ENCODE measurements at regions not wholly inside any gene's neighbourhood (a gene's known extent, or its start where the extent isn't known, plus 50 kb on each side); places are given as distances from the start of the nearest gene placed in this dataset.

DNA sequence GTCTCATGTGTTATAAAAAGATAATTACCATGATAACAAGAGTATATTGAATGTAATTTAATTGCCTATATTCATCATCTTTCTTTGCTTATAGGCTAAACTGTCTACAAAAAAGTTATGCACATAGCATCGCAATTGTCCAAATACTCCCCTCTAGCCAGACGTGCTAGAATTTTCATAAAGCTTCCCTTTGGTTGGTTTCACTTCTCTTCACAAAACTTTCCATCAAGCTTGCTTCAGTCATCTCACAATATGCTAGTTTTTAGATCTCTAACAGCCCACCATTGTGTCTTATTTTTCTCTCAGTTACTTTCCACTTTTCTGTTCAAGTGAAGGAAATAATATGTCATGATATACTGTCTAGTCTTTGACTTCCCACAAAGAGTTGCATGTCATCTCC is 448.3 kb upstream of the SPANXN1 start (continued):
- TF ChIP-seq, protein P1, sequence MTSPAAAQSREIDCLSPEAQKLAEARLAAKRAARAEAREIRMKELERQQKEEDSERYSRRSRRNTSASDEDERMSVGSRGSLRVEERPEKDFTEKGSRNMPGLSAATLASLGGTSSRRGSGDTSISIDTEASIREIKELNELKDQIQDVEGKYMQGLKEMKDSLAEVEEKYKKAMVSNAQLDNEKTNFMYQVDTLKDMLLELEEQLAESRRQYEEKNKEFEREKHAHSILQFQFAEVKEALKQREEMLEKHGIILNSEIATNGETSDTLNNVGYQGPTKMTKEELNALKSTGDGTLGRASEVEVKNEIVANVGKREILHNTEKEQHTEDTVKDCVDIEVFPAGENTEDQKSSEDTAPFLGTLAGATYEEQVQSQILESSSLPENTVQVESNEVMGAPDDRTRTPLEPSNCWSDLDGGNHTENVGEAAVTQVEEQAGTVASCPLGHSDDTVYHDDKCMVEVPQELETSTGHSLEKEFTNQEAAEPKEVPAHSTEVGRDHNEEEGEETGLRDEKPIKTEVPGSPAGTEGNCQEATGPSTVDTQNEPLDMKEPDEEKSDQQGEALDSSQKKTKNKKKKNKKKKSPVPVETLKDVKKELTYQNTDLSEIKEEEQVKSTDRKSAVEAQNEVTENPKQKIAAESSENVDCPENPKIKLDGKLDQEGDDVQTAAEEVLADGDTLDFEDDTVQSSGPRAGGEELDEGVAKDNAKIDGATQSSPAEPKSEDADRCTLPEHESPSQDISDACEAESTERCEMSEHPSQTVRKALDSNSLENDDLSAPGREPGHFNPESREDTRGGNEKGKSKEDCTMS (CRISPR knock-in tag; conservative IDR thresholded peaks at IDR 0.05): no peak
- no peak for TF ChIP-seq HOXA5 (CRISPR knock-in tag; IDR thresholded peaks at IDR 0.05)
- TF ChIP-seq, protein P2, sequence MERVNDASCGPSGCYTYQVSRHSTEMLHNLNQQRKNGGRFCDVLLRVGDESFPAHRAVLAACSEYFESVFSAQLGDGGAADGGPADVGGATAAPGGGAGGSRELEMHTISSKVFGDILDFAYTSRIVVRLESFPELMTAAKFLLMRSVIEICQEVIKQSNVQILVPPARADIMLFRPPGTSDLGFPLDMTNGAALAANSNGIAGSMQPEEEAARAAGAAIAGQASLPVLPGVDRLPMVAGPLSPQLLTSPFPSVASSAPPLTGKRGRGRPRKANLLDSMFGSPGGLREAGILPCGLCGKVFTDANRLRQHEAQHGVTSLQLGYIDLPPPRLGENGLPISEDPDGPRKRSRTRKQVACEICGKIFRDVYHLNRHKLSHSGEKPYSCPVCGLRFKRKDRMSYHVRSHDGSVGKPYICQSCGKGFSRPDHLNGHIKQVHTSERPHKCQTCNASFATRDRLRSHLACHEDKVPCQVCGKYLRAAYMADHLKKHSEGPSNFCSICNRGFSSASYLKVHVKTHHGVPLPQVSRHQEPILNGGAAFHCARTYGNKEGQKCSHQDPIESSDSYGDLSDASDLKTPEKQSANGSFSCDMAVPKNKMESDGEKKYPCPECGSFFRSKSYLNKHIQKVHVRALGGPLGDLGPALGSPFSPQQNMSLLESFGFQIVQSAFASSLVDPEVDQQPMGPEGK (CRISPR knock-in tag; IDR thresholded peaks at IDR 0.05): no peak
- TF ChIP-seq, protein P3, sequence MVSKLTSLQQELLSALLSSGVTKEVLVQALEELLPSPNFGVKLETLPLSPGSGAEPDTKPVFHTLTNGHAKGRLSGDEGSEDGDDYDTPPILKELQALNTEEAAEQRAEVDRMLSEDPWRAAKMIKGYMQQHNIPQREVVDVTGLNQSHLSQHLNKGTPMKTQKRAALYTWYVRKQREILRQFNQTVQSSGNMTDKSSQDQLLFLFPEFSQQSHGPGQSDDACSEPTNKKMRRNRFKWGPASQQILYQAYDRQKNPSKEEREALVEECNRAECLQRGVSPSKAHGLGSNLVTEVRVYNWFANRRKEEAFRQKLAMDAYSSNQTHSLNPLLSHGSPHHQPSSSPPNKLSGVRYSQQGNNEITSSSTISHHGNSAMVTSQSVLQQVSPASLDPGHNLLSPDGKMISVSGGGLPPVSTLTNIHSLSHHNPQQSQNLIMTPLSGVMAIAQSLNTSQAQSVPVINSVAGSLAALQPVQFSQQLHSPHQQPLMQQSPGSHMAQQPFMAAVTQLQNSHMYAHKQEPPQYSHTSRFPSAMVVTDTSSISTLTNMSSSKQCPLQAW (CRISPR knock-in tag; IDR thresholded peaks at IDR 0.05): no peak
- no peak for TF ChIP-seq ZMYM3 (CRISPR knock-in tag; IDR thresholded peaks at IDR 0.05)
- TF ChIP-seq RARG (CRISPR knock-in tag; IDR thresholded peaks at IDR 0.05; ENCODE audit: low read depth): no peak
- no peak for TF ChIP-seq ZNF841 (CRISPR knock-in tag; IDR thresholded peaks at IDR 0.05; ENCODE audit: borderline replicate concordance)

DNA sequence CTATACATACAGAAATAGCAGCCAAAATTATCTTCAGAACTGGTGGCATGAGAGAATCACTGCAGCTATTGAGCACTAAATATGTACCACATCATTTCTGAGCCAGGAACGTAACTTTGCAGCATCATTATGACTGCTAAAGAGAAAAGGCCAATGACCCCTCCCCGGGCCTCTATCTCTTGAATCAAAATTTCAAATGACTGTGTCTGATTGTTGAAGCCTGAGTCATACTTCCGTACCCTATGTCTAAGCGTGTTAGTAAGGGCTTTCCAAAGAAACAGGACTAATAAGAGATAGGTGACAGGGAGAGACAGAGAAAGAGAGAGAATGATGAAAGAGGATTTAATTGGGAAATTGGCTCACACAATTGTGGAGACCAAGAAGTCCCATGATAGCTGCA is 445.5 kb upstream of the SPANXN1 start:
- H3K9me3 ChIP-seq (ENCODE audit: low read length): peaks cover 47% of the 10 kb centered on the region
- TF ChIP-seq HMGA1 (CRISPR knock-in tag; conservative IDR thresholded peaks at IDR 0.05) (no peak), ZNF556 (CRISPR knock-in tag; IDR thresholded peaks at IDR 0.05; ENCODE audit: borderline replicate concordance) (no peak), SRSF9 (IDR thresholded peaks at IDR 0.05; ENCODE audit: borderline replicate concordance, insufficient read depth, low read depth, low read length, poor library complexity, severe bottlenecking) (no peak)
- TF ChIP-seq, protein P4, sequence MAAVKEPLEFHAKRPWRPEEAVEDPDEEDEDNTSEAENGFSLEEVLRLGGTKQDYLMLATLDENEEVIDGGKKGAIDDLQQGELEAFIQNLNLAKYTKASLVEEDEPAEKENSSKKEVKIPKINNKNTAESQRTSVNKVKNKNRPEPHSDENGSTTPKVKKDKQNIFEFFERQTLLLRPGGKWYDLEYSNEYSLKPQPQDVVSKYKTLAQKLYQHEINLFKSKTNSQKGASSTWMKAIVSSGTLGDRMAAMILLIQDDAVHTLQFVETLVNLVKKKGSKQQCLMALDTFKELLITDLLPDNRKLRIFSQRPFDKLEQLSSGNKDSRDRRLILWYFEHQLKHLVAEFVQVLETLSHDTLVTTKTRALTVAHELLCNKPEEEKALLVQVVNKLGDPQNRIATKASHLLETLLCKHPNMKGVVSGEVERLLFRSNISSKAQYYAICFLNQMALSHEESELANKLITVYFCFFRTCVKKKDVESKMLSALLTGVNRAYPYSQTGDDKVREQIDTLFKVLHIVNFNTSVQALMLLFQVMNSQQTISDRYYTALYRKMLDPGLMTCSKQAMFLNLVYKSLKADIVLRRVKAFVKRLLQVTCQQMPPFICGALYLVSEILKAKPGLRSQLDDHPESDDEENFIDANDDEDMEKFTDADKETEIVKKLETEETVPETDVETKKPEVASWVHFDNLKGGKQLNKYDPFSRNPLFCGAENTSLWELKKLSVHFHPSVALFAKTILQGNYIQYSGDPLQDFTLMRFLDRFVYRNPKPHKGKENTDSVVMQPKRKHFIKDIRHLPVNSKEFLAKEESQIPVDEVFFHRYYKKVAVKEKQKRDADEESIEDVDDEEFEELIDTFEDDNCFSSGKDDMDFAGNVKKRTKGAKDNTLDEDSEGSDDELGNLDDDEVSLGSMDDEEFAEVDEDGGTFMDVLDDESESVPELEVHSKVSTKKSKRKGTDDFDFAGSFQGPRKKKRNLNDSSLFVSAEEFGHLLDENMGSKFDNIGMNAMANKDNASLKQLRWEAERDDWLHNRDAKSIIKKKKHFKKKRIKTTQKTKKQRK (IDR thresholded peaks at IDR 0.05; ENCODE audit: low read length): no peak
- no peaks in the 10 kb centered on the region for H3K4me1 ChIP-seq (ENCODE audit: insufficient read depth, low read length)
- H3K27me3 ChIP-seq (ENCODE audit: control insufficient read depth in 1 of 2, insufficient read depth in 2 of 2, low read length in 2 of 2): no peaks in the 10 kb centered on the region
- no peaks in the 10 kb centered on the region for H3K79me2 ChIP-seq (ENCODE audit: insufficient read depth, low read length)
- no peaks in the 10 kb centered on the region for H4K20me1 ChIP-seq (ENCODE audit: insufficient read depth, low read length)
- in situ Hi-C loops (cut with HindIII; ENCODE audit: extremely low pct_ligation_motif_present, low pct_unique_long_range_greater_than_20kb): no loop called here
- H2AFZ ChIP-seq (ENCODE audit: low read length): no peak overlapping the region
- intact Hi-C loops (cut with micrococcal nuclease; ENCODE audit: unreplicated experiment): no loop called here
- ATAC-seq: no peak
- no TSS peak for BruUV-seq (replicated peaks)
- no peak overlapping the region for H3K9ac ChIP-seq (ENCODE audit: insufficient read depth, low read depth, low read length)
- CTCF ChIA-PET (ENCODE audit: low intra/inter-chr PET ratio, low total read pairs): no interaction called here
- H3K36me3 ChIP-seq (replicated peaks in 1 of 2; ENCODE audit: control insufficient read depth in 1 of 2, insufficient read depth in 2 of 2, low read length in 2 of 2): no peaks in the 10 kb centered on the region
- no peak overlapping the region for H3K4me2 ChIP-seq (ENCODE audit: low read depth, low read length)
- 9% methylated on average over 3 of the region's 4 CpGs for WGBS (ENCODE audit: low lambda C conversion rate)
- FAIRE-seq: no peak
- POLR2A ChIA-PET: no interaction called here
- no peak overlapping the region for H3K27ac ChIP-seq (ENCODE audit: extremely low read length, insufficient read depth, low read length)
- H3K4me3 ChIP-seq (replicated peaks in 1 of 3; ENCODE audit: insufficient read depth in 1 of 3, low read depth in 2 of 3, low read length in 3 of 3): no peak overlapping the region
- no peak for DNase-seq (ENCODE audit: low spot score)

Data from HepG2 (cell line).